ENCODE measurements at regions not wholly inside any gene's neighbourhood (a gene's known extent, or its start where the extent isn't known, plus 50 kb on each side); places are given as distances from the start of the nearest gene placed in this dataset.
"Not testable (repeated sequence)": the region's sequence is repeated elsewhere in the genome, so short reads cannot be mapped to it uniquely, and the experiment has no call there.

GRCh38 chr7:76912011-76912814, 119.9 kb downstream of the SPDYE17 start:
- not testable (repeated sequence) for TF ChIP-seq CTCF (conservative IDR thresholded peaks at IDR 0.05; ENCODE audit: low read depth, low read length); EZH2 (IDR thresholded peaks at IDR 0.05; ENCODE audit: borderline replicate concordance, low read depth, low read length, poor library complexity, severe bottlenecking)
